Renal cortex interstitium (tissue), 11 donors: ENCODE measurements at regions not wholly inside any gene's neighbourhood (a gene's known extent, or its start where the extent isn't known, plus 50 kb on each side); places are given as distances from the start of the nearest gene placed in this dataset.
"Not testable (repeated sequence)": the region's sequence is repeated elsewhere in the genome, so short reads cannot be mapped to it uniquely, and the experiment has no call there.

Experiments used
- DNase-seq, 11 donors: peaks; one replicate each; pipeline ENCODE4 v3.0.0-alpha.2; 2013; ENCODE audit warnings: low read depth in 9 of 11, low spot score in 4 of 11; ENCODE audit errors: extremely low read depth in 1 of 11

DNA sequence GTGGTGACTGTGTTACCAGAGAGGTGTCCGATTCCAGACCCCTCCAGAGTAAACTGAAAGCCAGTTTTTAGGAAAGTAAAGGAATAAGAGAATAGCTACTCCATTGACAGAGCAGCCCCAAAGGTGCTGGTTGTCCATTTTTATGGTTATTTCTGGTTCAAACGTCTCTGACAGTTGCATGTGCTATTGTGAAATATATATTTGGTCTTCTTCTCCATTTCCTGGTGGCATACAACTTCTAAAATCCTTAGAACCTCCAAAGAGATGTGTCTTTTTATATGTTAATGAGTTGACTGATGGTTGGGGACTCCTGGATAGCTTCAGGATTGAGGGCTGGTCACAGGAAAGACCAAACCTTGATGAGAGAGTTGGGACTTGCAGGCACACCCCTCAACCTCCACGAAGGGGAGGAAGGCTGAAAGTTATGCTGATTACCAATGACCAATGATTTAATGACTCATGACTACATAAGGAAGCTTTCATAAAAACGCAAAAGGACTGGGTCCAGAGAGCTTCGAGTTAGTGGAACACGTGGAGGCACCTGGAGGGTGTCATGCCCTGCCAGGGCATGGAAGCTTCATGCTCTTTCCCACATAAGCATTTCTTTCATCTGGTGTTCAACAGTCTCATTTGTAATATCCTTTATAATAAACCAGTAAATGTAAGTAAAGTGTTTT is 100.7 kb downstream of the SLC16A1 start:
- no peak for DNase-seq

DNA sequence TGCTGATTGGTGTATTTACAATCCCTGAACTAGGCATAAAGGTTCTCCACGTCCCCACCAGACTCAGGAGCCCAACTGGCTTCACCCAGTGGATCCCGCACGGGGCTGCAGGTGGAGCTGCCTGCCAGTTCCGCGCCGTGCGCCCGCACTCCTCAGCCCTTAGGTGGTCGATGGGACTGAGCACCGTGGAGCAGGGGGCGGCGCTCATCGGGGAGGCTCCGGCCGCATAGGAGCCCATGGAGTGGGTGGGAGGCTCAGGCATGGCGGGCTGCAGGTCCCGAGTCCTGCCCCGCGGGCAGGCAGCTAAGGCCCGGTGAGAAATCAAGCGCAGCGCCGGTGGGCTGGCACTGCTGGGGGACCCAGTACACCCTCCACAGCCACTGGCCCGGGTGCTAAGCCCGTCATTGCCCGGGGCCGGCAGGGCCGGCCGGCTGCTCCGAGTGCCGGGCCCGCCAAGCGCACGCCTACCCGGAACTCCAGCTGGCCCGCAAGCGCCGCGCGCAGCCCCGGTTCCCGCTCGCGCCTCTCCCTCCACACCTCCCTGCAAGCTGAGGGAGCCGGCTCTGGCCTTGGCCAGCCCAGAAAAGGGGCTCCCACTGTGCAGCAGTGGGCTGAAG is 101.5 kb downstream of the SLC16A1 start:
- DNase-seq, result not testable (repeated sequence)

DNA sequence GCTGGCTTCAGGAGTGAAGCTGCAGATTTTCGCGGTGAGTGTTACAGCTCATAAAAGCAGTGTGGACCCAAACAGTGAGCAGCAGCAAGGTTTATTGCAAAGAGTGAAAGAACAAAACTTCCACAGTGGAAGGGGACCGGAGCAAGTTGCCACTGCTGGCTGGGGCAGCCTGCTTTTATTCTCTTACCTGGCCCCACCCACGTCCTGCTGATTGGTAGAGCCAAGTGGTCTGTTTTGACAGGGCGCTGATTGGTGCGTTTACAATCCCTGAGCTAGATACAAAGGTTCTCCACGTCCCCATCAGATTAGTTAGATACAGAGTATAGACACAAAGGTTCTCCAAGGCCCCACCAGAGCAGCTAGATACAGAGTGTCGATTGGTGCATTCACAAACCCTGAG is 102.1 kb downstream of the SLC16A1 start:
- DNase-seq, result not testable (repeated sequence)

- DNase-seq, result no peak
These were observed 103.1 kb downstream of the SLC16A1 start for GRCh38 chr1:112852934-112853333.

GRCh38 chr1:112852276-112852675 is 103.7 kb downstream of the SLC16A1 start:
- no peak for DNase-seq

- DNase-seq, result no peak
These were observed 105.8 kb downstream of the SLC16A1 start for GRCh38 chr1:112850034-112850757.

GRCh38 chr1:112849425-112850033 is 106.5 kb downstream of the SLC16A1 start:
- DNase-seq, result peak in 6 of 11 donors; percentile 25 to 48 (median 40)

DNA sequence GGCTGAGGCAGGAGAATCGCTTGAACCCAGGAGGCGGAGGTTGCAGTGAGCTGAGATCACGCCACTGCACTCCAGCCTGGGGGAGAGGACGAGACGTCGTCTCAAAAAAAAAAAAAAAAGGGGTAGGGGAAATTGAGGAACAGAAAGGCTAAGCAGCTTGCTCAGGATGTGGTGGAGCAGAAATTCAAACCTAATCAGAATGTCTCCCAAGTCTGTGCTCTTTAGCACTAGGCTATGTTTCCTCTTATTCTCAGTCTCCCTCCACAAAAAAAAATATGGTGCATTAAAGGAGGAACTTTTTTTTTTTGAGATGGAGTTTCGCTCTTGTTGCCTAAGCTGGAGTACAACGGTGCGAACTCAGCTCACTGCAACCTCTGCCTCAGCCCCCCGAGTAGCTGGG is 114.2 kb downstream of the SLC16A1 start:
- no peak for DNase-seq

GRCh38 chr1:112840631-112841624 is 115.1 kb downstream of the SLC16A1 start:
- DNase-seq, result no peak

GRCh38 chr1:112836642-112837041 is 119.4 kb downstream of the SLC16A1 start:
- no peak for DNase-seq

GRCh38 chr1:112833806-112834205 is 118.7 kb upstream of the PPM1J start:
- DNase-seq, result no peak

- DNase-seq, result not testable (repeated sequence)
These were observed 117.1 kb upstream of the PPM1J start for GRCh38 chr1:112832259-112832658.

GRCh38 chr1:112829691-112830090 is 114.6 kb upstream of the PPM1J start:
- not testable (repeated sequence) for DNase-seq

GRCh38 chr1:112828716-112829115 is 113.6 kb upstream of the PPM1J start:
- DNase-seq, result no peak

DNA sequence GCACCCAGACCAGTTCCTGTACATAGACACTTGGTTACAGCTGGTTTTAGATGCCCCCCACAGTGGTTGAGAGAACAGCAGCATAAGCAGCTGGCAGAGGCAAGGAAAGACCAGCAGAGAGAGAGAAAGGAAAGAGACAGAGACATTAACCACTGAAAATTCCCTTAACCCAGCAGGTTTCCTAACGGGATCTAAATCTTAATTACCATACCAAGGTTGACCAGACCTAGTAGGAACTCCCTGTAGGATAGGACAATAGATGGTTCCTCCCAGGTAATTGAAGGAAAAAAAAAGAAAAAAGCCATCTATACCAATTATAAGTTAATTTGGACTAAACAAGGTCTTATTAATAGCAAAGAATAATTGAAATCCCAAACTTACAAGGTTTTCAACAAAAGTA is 112.3 kb upstream of the PPM1J start:
- not testable (repeated sequence) for DNase-seq

DNA sequence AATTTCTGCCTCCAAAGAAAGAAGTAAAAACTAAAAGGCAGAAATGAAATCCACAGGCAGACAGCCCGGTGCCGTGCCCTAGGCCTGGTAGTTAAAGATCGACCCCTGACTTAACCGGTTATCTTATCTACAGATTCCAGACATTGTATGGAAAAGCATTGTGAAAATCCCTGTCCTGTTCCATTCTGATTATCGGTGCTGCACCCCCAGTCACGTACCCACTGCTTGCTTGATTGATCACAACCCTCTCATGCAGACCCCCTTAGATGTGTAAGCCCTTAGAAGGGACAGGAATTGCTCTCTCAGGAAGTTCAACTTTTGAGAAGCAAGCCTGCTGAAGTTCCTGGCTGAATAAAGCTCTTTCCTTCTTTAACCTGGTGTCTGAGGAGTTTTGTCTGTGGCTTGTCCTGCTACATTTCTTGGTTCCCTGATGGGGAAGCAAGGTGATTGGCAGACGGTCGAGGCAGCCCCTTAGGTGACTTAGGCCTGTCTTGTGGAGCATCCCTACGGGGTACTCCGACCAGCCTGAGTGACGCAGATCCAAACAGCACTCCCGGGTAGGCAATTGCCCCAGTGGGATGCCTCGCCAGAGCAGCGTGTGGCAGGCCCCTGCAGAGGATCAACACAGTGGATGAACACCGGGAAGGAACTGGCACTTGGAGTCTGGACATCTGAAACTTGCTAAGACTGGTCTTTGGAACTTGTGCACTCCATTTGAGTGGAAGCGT is 111.2 kb upstream of the PPM1J start:
- no peak for DNase-seq

DNA sequence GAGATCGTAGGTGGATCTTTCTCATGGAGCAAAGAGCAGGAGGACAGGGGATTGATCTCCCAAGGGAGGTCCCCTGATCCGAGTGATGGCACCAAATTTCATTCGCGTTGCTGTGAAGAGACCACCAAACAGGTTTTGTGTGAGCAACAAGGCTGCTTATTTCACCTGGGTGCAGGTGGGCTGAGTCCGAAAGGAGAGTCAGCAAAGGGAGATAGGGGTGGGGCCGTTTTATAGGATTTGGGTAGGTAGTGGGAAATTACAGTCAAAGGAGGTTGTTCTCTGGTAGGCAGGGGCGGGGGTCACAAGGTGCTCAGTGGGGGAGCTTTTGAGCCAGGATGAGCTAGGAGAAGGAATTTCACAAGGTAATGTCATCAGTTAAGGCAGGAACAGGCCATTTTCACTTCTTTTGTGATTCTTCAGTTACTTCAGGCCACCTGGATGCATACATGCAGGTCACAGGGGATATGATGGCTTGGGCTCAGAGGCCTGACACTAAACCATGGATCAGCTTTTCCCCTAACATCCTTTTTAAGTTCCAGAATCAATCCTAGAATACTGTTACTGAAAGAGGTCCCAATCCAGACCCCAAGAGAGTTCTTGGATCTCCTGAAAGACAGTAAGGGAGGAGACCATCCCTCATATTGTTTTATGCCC is 110.6 kb upstream of the PPM1J start:
- DNase-seq, result not testable (repeated sequence)

DNA sequence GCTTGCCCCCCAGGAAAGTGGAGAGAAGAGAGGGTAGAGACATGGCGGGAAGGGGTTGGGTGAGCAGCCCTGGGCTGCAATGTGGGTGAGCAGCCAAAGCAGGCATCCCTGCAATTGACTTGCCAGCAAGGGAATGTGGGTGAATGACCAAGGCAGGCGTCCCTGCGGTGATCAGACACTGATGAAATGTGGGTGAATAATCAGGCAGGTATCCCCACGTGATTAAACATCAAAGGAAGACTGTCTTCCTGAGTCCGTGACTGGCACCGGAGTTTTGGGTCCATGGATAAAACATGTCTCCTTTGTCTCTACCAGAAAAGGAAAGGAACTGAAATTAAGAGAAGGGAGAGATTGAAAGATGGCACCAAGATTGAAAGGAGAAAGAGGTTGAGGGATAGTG is 109.9 kb upstream of the PPM1J start:
- not testable (repeated sequence) for DNase-seq
